Liver (tissue), 3 donors: ENCODE measurements at regions not wholly inside any gene's neighbourhood (a gene's known extent, or its start where the extent isn't known, plus 50 kb on each side); places are given as distances from the start of the nearest gene placed in this dataset.

ENCODE experiments used
- EGR1 ChIP-seq, 2 donors: IDR thresholded peaks; 2 replicates each; pipeline ENCODE4 v1.6.1; 2016 to 2018; ENCODE audit warnings: antibody characterized with exemption in 2 of 2, low read depth in 2 of 2
- FOXA1 ChIP-seq: IDR thresholded peaks from 2 replicates; pipeline ENCODE4 v1.6.1; 2016; ENCODE audit warnings: antibody characterized with exemption
- GABPA ChIP-seq, 2 donors: IDR thresholded peaks in 1 of 2; conservative IDR thresholded peaks in 1 of 2; 2 replicates each; pipeline ENCODE4 v1.6.1; 2016; ENCODE audit warnings: antibody characterized with exemption in 2 of 2, mild to moderate bottlenecking in 1 of 2, moderate library complexity in 1 of 2
- HNF4A ChIP-seq, 2 donors: conservative IDR thresholded peaks; 2 replicates each; pipeline ENCODE4 v1.6.1; 2016; ENCODE audit warnings: antibody characterized with exemption in 2 of 2, mild to moderate bottlenecking in 2 of 2
- TAF1 ChIP-seq: conservative IDR thresholded peaks from 2 replicates; pipeline ENCODE4 v1.6.1; 2016; ENCODE audit warnings: antibody characterized with exemption, mild to moderate bottlenecking
- YY1 ChIP-seq: IDR thresholded peaks from 2 replicates; pipeline ENCODE4 v1.6.1; 2016; ENCODE audit warnings: antibody characterized with exemption, mild to moderate bottlenecking
- TF ChIP-seq, protein P1 (sequence below): fragments of 150-350 bp; IDR thresholded peaks from 2 replicates; pipeline ENCODE4 v1.5.1; 2017; ENCODE audit warnings: improper control_type of control experiment, low read depth, low read length; ENCODE audit not compliant: missing input control
- TF ChIP-seq, protein P2 (sequence below): IDR thresholded peaks from 2 replicates; pipeline ENCODE4 v1.6.1; 2016; ENCODE audit warnings: antibody characterized with exemption
- TF ChIP-seq, protein P3 (sequence below): IDR thresholded peaks from 2 replicates; pipeline ENCODE4 v1.6.1; 2016; ENCODE audit warnings: antibody characterized with exemption, mild to moderate bottlenecking
- donor health status: healthy.
- donor health status: healthy.

DNA sequence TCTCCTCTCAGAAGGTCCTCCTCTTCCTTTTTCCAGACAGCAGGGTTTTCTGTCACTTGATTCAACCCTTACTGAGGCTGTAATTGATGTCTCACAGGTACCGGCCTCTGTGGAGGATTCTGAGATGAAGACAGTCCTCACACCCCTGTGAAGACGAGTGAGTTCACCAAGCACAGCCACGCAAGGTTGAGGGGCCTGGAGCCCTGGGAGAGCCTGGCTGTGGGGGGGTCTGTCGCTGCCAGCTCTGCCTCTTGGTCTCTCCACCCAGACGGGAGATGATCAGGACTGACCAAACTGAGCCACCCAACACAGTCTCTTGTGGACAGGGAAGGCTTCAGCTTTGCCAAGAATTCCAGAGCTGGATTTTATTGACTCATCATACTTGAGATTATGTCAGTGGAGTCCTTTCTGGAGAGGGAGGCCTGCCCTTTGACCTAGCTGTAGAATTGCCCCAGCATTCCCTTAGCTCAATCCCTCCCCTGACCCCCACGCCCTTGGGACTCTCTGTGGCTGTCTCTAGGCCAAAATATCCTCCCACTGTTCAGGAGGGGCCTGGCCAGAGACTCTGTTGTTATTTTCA is 51.1 kb upstream of the CRHR1 start:
- TF ChIP-seq, protein P1, sequence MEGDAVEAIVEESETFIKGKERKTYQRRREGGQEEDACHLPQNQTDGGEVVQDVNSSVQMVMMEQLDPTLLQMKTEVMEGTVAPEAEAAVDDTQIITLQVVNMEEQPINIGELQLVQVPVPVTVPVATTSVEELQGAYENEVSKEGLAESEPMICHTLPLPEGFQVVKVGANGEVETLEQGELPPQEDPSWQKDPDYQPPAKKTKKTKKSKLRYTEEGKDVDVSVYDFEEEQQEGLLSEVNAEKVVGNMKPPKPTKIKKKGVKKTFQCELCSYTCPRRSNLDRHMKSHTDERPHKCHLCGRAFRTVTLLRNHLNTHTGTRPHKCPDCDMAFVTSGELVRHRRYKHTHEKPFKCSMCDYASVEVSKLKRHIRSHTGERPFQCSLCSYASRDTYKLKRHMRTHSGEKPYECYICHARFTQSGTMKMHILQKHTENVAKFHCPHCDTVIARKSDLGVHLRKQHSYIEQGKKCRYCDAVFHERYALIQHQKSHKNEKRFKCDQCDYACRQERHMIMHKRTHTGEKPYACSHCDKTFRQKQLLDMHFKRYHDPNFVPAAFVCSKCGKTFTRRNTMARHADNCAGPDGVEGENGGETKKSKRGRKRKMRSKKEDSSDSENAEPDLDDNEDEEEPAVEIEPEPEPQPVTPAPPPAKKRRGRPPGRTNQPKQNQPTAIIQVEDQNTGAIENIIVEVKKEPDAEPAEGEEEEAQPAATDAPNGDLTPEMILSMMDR = no peak
- TF ChIP-seq, protein P2, sequence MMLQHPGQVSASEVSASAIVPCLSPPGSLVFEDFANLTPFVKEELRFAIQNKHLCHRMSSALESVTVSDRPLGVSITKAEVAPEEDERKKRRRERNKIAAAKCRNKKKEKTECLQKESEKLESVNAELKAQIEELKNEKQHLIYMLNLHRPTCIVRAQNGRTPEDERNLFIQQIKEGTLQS = no peak
- TF ChIP-seq EGR1 (IDR thresholded peaks at IDR 0.05; ENCODE audit: low read depth in 2 of 2) (no peak), FOXA1 (no peak), TAF1 (no peak), GABPA (IDR thresholded peaks at IDR 0.05 in 1 of 2, conservative IDR thresholded peaks at IDR 0.05 in 1 of 2) (no peak), YY1 (no peak), HNF4A (conservative IDR thresholded peaks at IDR 0.05) (no peak)
- TF ChIP-seq, protein P3, sequence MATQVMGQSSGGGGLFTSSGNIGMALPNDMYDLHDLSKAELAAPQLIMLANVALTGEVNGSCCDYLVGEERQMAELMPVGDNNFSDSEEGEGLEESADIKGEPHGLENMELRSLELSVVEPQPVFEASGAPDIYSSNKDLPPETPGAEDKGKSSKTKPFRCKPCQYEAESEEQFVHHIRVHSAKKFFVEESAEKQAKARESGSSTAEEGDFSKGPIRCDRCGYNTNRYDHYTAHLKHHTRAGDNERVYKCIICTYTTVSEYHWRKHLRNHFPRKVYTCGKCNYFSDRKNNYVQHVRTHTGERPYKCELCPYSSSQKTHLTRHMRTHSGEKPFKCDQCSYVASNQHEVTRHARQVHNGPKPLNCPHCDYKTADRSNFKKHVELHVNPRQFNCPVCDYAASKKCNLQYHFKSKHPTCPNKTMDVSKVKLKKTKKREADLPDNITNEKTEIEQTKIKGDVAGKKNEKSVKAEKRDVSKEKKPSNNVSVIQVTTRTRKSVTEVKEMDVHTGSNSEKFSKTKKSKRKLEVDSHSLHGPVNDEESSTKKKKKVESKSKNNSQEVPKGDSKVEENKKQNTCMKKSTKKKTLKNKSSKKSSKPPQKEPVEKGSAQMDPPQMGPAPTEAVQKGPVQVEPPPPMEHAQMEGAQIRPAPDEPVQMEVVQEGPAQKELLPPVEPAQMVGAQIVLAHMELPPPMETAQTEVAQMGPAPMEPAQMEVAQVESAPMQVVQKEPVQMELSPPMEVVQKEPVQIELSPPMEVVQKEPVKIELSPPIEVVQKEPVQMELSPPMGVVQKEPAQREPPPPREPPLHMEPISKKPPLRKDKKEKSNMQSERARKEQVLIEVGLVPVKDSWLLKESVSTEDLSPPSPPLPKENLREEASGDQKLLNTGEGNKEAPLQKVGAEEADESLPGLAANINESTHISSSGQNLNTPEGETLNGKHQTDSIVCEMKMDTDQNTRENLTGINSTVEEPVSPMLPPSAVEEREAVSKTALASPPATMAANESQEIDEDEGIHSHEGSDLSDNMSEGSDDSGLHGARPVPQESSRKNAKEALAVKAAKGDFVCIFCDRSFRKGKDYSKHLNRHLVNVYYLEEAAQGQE = no peak
